ENCODE measurements at regions not wholly inside any gene's neighbourhood (a gene's known extent, or its start where the extent isn't known, plus 50 kb on each side); places are given as distances from the start of the nearest gene placed in this dataset.

DNA sequence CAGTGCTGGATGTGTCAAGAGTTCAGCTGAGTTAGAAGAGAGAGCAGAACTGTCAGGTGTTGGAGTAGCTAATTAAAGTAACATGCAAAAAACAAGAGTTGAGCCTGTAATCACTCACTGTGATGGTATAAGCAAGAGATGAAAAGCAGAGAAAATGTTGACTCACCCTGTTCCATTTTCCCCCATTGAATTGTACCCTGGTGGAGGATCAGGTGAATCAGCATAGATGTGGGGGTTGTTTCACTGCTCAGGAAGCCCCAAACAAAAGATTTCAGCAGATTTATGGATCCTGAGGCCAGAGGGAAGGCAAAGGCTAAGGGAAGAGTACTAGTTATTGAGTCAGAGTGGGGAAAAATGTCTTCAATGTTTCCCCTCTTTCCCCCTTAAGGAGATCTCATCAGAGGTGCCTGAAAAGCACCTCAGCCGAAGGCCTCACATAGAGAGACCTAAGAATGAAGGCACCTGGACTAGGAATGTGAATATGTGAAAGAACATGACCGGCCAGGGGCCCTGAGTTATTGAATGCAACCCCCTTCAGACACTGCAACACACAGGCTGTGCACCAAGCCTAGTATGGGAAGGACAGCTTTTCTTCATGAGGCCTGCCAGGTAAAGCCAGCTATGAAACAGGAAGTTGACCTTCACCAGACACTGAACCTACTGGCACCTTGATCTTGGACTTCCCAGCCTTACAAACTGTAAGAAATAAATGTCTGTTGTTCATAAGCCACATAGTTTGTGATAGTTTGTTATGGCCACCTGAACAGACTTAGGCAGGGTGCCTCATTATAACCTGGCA is 90.1 kb downstream of the TMCO5A start:
- TF ChIP-seq TBP (IDR thresholded peaks at IDR 0.05; ENCODE audit: low read depth, low read length) (no peak), CHD2 (IDR thresholded peaks at IDR 0.05; ENCODE audit: low read length) (no peak), POLR2A (IDR thresholded peaks at IDR 0.05; ENCODE audit: control extremely low read depth in 1 of 2, low read depth in 2 of 2, low read length in 2 of 2) (no peak), RXRA (IDR thresholded peaks at IDR 0.05; ENCODE audit: insufficient read depth, low read depth, low read length) (no peak), RFX5 (IDR thresholded peaks at IDR 0.05; ENCODE audit: borderline replicate concordance, low read depth, low read length) (no peak), SIX5 (IDR thresholded peaks at IDR 0.05; ENCODE audit: low read depth, low read length) (no peak), BRCA1 (IDR thresholded peaks at IDR 0.05; ENCODE audit: low read depth, low read length) (no peak), PHF8 (conservative IDR thresholded peaks at IDR 0.05; ENCODE audit: low read depth, low read length) (no peak), SP4 (IDR thresholded peaks at IDR 0.05; ENCODE audit: low read length) (no peak), JUND (IDR thresholded peaks at IDR 0.05; ENCODE audit: low read length) (no peak)
